ENCODE measurements at regions not wholly inside any gene's neighbourhood (a gene's known extent, or its start where the extent isn't known, plus 50 kb on each side); places are given as distances from the start of the nearest gene placed in this dataset.

DNA sequence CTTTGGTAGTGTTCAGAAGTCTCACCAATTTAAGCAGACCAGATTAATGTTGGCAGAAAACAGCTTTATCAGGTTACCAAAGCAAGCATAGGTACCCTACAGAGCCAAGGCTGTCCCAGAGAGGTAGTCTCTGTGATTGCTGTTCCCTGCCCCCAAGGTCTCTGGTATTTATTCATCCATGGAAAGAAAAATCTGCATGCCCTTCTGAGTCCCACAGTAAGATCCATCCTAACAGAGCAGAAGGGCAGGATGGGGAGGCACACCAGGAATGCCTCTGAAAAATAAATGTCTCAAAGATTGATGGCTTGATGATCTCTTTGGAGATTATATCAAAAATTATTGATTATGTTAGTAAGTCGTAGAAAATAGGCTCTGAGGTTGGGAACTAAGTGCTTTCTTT, 122.8 kb downstream of the FAT3 start:
- ATAC-seq: no peak
- WGBS, 4 donors: 62 to 74% (median 68%) methylated on average over 1 of the region's 1 CpG
- no peaks in the 10 kb centered on the region for H3K9me3 ChIP-seq
- H3K27ac ChIP-seq: no peak overlapping the region
- no peak for DNase-seq
- H3K36me3 ChIP-seq: no peaks in the 10 kb centered on the region
- H3K27me3 ChIP-seq: no peaks in the 10 kb centered on the region
- no peak overlapping the region for H3K4me3 ChIP-seq
- TF ChIP-seq CTCF (IDR thresholded peaks at IDR 0.05): no peak
- no peak for TF ChIP-seq POLR2A (IDR thresholded peaks at IDR 0.05)
- intact Hi-C loops (cut with DNase I): loop anchor here in 1 of 10 donors (10.0 kb wide), 1 partner anchor 537 kb away; no protein-coding TSS in a partner anchor
- H3K4me1 ChIP-seq: no peaks in the 10 kb centered on the region

- H3K4me1 ChIP-seq: no peaks in the 10 kb centered on the region
- intact Hi-C loops (cut with DNase I): loop anchor here in 1 of 10 donors (10.0 kb wide), 1 partner anchor 535 kb away; no protein-coding TSS in a partner anchor
- 67 to 72% (median 70%) methylated on average over 4 of the region's 4 CpGs for WGBS, 4 donors
These were observed 125.0 kb downstream of the FAT3 start for GRCh38 chr11:92349486-92350156.

GRCh38 chr11:92357344-92357743, 132.7 kb downstream of the FAT3 start:
- TF ChIP-seq POLR2A (IDR thresholded peaks at IDR 0.05): no peak
- no peak for TF ChIP-seq CTCF (IDR thresholded peaks at IDR 0.05)

More at GRCh38 chr11:92349486-92350156, 125.0 kb downstream of the FAT3 start:
- Histone ChIP-seq H3K27me3 (no peaks in the 10 kb centered on the region), H3K9me3 (no peaks in the 10 kb centered on the region), H3K4me3 (no peak overlapping the region), H3K27ac (no peak overlapping the region), H3K36me3 (no peaks in the 10 kb centered on the region)
- TF ChIP-seq CTCF (IDR thresholded peaks at IDR 0.05) (no peak), POLR2A (IDR thresholded peaks at IDR 0.05) (no peak)
- DNase-seq (no peak), ATAC-seq (no peak)

DNA sequence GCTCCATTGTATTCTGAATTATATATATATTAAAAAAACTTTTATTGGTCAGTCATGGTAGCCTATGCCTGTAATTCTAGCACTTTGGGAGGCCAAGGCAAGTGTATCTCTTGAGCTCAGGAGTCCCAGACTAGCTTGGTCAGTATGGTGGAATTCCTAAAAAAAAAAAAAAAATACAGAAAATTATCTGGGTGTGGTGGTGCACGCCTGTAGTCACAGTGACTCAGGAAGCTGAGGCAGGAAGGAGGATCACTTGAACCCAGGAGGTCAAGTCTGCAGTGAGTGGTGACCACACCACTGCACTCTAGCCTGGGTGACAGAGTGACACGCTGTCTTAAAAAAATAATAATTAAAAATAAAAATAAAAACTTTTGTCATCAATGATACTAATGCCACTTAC, 133.2 kb downstream of the FAT3 start:
- Histone ChIP-seq H3K27ac (no peak overlapping the region), H3K27me3 (no peaks in the 10 kb centered on the region), H3K36me3 (no peaks in the 10 kb centered on the region), H3K4me1 (no peaks in the 10 kb centered on the region), H3K9me3 (no peaks in the 10 kb centered on the region), H3K4me3 (no peak overlapping the region)
- no peak for ATAC-seq
- intact Hi-C loops (cut with DNase I): no loop called here
- 71 to 87% (median 78%) methylated on average over 2 of the region's 2 CpGs for WGBS, 4 donors
- no peak for TF ChIP-seq POLR2A (IDR thresholded peaks at IDR 0.05)
- TF ChIP-seq CTCF (IDR thresholded peaks at IDR 0.05): no peak
- DNase-seq: no peak

More at GRCh38 chr11:92357344-92357743, 132.7 kb downstream of the FAT3 start:
- no peaks in the 10 kb centered on the region for H3K4me1 ChIP-seq
- ATAC-seq (no peak), DNase-seq (no peak)
- no peaks in the 10 kb centered on the region for H3K9me3 ChIP-seq
- H3K36me3 ChIP-seq: no peaks in the 10 kb centered on the region
- no peak overlapping the region for H3K27ac ChIP-seq
- no peaks in the 10 kb centered on the region for H3K27me3 ChIP-seq
- H3K4me3 ChIP-seq: no peak overlapping the region
- intact Hi-C loops (cut with DNase I): no loop called here

All from heart left ventricle (tissue), 16 donors.